ENCODE measurements at regions not wholly inside any gene's neighbourhood (a gene's known extent, or its start where the extent isn't known, plus 50 kb on each side); places are given as distances from the start of the nearest gene placed in this dataset.

- Histone ChIP-seq H3K36me3 (replicated peaks in 1 of 2; ENCODE audit: control insufficient read depth in 2 of 2, insufficient read depth in 2 of 2, low read length in 2 of 2) (no peaks in the 10 kb centered on the region), H4K91ac (ENCODE audit: low read depth, low read length, poor library complexity) (no peak overlapping the region), H2AFZ (ENCODE audit: low read length) (no peak overlapping the region), H3K9me3 (replicated peaks in 1 of 2; ENCODE audit: control insufficient read depth in 2 of 2, insufficient read depth in 1 of 2, low read depth in 1 of 2, low read length in 2 of 2) (peaks cover 2 to 10% of the 10 kb centered on the region in 2 donors), H3K23ac (ENCODE audit: low read depth, low read length, poor library complexity) (no peak overlapping the region), H3K4ac (ENCODE audit: low read length) (no peak overlapping the region), H3K4me1 (ENCODE audit: control insufficient read depth in 2 of 2, insufficient read depth in 1 of 2, low read depth in 1 of 2, low read length in 2 of 2) (no peaks in the 10 kb centered on the region), H2BK120ac (ENCODE audit: low read depth, low read length) (no peak overlapping the region), H3K9ac (ENCODE audit: low read depth, low read length, poor library complexity) (peak overlapping the region; percentile 36), H4K8ac (ENCODE audit: low read depth, low read length) (peak overlapping the region; percentile 7), H2BK5ac (ENCODE audit: low read length) (no peak overlapping the region), H2AK5ac (ENCODE audit: low read depth, low read length) (peak overlapping the region; percentile 24), H2BK12ac (ENCODE audit: low read length) (no peak overlapping the region), H3K4me3 (ENCODE audit: low read length in 2 of 2) (no peak overlapping the region), H3K14ac (ENCODE audit: low read length) (no peak overlapping the region), H3K27me3 (ENCODE audit: control insufficient read depth in 3 of 3, insufficient read depth in 3 of 3, low read depth in 1 of 3, low read length in 3 of 3) (no peaks in the 10 kb centered on the region), H3K79me1 (ENCODE audit: low read depth, low read length) (no peaks in the 10 kb centered on the region), H3K18ac (ENCODE audit: low read length) (peak overlapping the region; percentile 29), H3K4me2 (ENCODE audit: insufficient read depth, low read length, poor library complexity, severe bottlenecking) (no peak overlapping the region), H3K27ac (replicated peaks; ENCODE audit: low read length) (no peak overlapping the region), H2BK15ac (ENCODE audit: low read length) (peak overlapping the region; percentile 82)
- DNase-seq (ENCODE audit: low spot score): no peak
- WGBS, 2 donors (ENCODE audit: extremely low coverage in 2 of 2, insufficient read length in 2 of 2, insufficient replicate concordance in 1 of 2): no CpG with 5 or more reads among the region's 20 CpGs
These were observed 88.6 kb upstream of the GPC1 start for GRCh38 chr2:240346753-240347372.

GRCh38 chr2:240347373-240347940, 88.0 kb upstream of the GPC1 start:
- Histone ChIP-seq H3K27ac (replicated peaks; ENCODE audit: low read length) (no peak overlapping the region), H3K9me3 (replicated peaks in 1 of 2; ENCODE audit: control insufficient read depth in 2 of 2, insufficient read depth in 1 of 2, low read depth in 1 of 2, low read length in 2 of 2) (peaks cover 2 to 10% of the 10 kb centered on the region in 2 donors), H2BK5ac (ENCODE audit: low read length) (no peak overlapping the region), H3K9ac (ENCODE audit: low read depth, low read length, poor library complexity) (peak overlapping the region; percentile 36), H3K14ac (ENCODE audit: low read length) (no peak overlapping the region), H2AK5ac (ENCODE audit: low read depth, low read length) (peak overlapping the region; percentile 76), H2AFZ (ENCODE audit: low read length) (no peak overlapping the region), H4K91ac (ENCODE audit: low read depth, low read length, poor library complexity) (no peak overlapping the region), H3K27me3 (ENCODE audit: control insufficient read depth in 3 of 3, insufficient read depth in 3 of 3, low read depth in 1 of 3, low read length in 3 of 3) (no peaks in the 10 kb centered on the region), H3K4ac (ENCODE audit: low read length) (no peak overlapping the region), H3K18ac (ENCODE audit: low read length) (peak overlapping the region; percentile 85), H3K4me1 (ENCODE audit: control insufficient read depth in 2 of 2, insufficient read depth in 1 of 2, low read depth in 1 of 2, low read length in 2 of 2) (no peaks in the 10 kb centered on the region), H2BK12ac (ENCODE audit: low read length) (no peak overlapping the region), H3K4me2 (ENCODE audit: insufficient read depth, low read length, poor library complexity, severe bottlenecking) (no peak overlapping the region), H2BK120ac (ENCODE audit: low read depth, low read length) (peak overlapping the region; percentile 37), H2BK15ac (ENCODE audit: low read length) (peak overlapping the region; percentile 82), H3K79me1 (ENCODE audit: low read depth, low read length) (no peaks in the 10 kb centered on the region), H3K23ac (ENCODE audit: low read depth, low read length, poor library complexity) (no peak overlapping the region), H4K8ac (ENCODE audit: low read depth, low read length) (no peak overlapping the region), H3K36me3 (replicated peaks in 1 of 2; ENCODE audit: control insufficient read depth in 2 of 2, insufficient read depth in 2 of 2, low read length in 2 of 2) (no peaks in the 10 kb centered on the region), H3K4me3 (ENCODE audit: low read length in 2 of 2) (no peak overlapping the region)
- WGBS, 2 donors (ENCODE audit: extremely low coverage in 2 of 2, insufficient read length in 2 of 2, insufficient replicate concordance in 1 of 2): no CpG with 5 or more reads among the region's 13 CpGs
- no peak for DNase-seq (ENCODE audit: low spot score)

GRCh38 chr2:240347949-240348500, 87.4 kb upstream of the GPC1 start:
- no peak overlapping the region for H2BK15ac ChIP-seq (ENCODE audit: low read length)
- no peak for DNase-seq (ENCODE audit: low spot score)
- H4K8ac ChIP-seq (ENCODE audit: low read depth, low read length): no peak overlapping the region
- peak overlapping the region; percentile 76 for H2AK5ac ChIP-seq (ENCODE audit: low read depth, low read length)
- H3K4ac ChIP-seq (ENCODE audit: low read length): no peak overlapping the region
- no peaks in the 10 kb centered on the region for H3K4me1 ChIP-seq (ENCODE audit: control insufficient read depth in 2 of 2, insufficient read depth in 1 of 2, low read depth in 1 of 2, low read length in 2 of 2)
- H3K27ac ChIP-seq (replicated peaks; ENCODE audit: low read length): no peak overlapping the region
- H3K14ac ChIP-seq (ENCODE audit: low read length): peak overlapping the region; percentile 86
- peaks cover 2 to 10% of the 10 kb centered on the region in 2 donors for H3K9me3 ChIP-seq (replicated peaks in 1 of 2; ENCODE audit: control insufficient read depth in 2 of 2, insufficient read depth in 1 of 2, low read depth in 1 of 2, low read length in 2 of 2)
- no peak overlapping the region for H2BK12ac ChIP-seq (ENCODE audit: low read length)
- peak overlapping the region; percentile 16 for H3K9ac ChIP-seq (ENCODE audit: low read depth, low read length, poor library complexity)
- H4K91ac ChIP-seq (ENCODE audit: low read depth, low read length, poor library complexity): no peak overlapping the region
- no peak overlapping the region for H3K4me3 ChIP-seq (ENCODE audit: low read length in 2 of 2)
- H2BK5ac ChIP-seq (ENCODE audit: low read length): peak overlapping the region; percentile 78
- H2BK120ac ChIP-seq (ENCODE audit: low read depth, low read length): peak overlapping the region; percentile 37
- H3K27me3 ChIP-seq (ENCODE audit: control insufficient read depth in 3 of 3, insufficient read depth in 3 of 3, low read depth in 1 of 3, low read length in 3 of 3): no peaks in the 10 kb centered on the region
- H3K4me2 ChIP-seq (ENCODE audit: insufficient read depth, low read length, poor library complexity, severe bottlenecking): no peak overlapping the region
- peak overlapping the region; percentile 35 for H3K18ac ChIP-seq (ENCODE audit: low read length)
- H3K79me1 ChIP-seq (ENCODE audit: low read depth, low read length): no peaks in the 10 kb centered on the region
- H2AFZ ChIP-seq (ENCODE audit: low read length): no peak overlapping the region
- no peak overlapping the region for H3K23ac ChIP-seq (ENCODE audit: low read depth, low read length, poor library complexity)
- WGBS, 2 donors (ENCODE audit: extremely low coverage in 2 of 2, insufficient read length in 2 of 2, insufficient replicate concordance in 1 of 2): no CpG with 5 or more reads among the region's 8 CpGs
- H3K36me3 ChIP-seq (replicated peaks in 1 of 2; ENCODE audit: control insufficient read depth in 2 of 2, insufficient read depth in 2 of 2, low read length in 2 of 2): no peaks in the 10 kb centered on the region

GRCh38 chr2:240348522-240348921, 86.9 kb upstream of the GPC1 start:
- DNase-seq (ENCODE audit: low spot score): no peak
- Histone ChIP-seq H3K9me3 (replicated peaks in 1 of 2; ENCODE audit: control insufficient read depth in 2 of 2, insufficient read depth in 1 of 2, low read depth in 1 of 2, low read length in 2 of 2) (peaks cover 2 to 10% of the 10 kb centered on the region in 2 donors), H3K79me1 (ENCODE audit: low read depth, low read length) (no peaks in the 10 kb centered on the region), H2BK12ac (ENCODE audit: low read length) (no peak overlapping the region), H2AFZ (ENCODE audit: low read length) (no peak overlapping the region), H3K36me3 (replicated peaks in 1 of 2; ENCODE audit: control insufficient read depth in 2 of 2, insufficient read depth in 2 of 2, low read length in 2 of 2) (no peaks in the 10 kb centered on the region), H2BK15ac (ENCODE audit: low read length) (no peak overlapping the region), H2BK5ac (ENCODE audit: low read length) (peak overlapping the region; percentile 78), H3K27me3 (ENCODE audit: control insufficient read depth in 3 of 3, insufficient read depth in 3 of 3, low read depth in 1 of 3, low read length in 3 of 3) (no peaks in the 10 kb centered on the region), H3K4me2 (ENCODE audit: insufficient read depth, low read length, poor library complexity, severe bottlenecking) (no peak overlapping the region), H3K4me3 (ENCODE audit: low read length in 2 of 2) (no peak overlapping the region), H4K91ac (ENCODE audit: low read depth, low read length, poor library complexity) (no peak overlapping the region), H4K8ac (ENCODE audit: low read depth, low read length) (peak overlapping the region; percentile 33), H3K4ac (ENCODE audit: low read length) (no peak overlapping the region), H2AK5ac (ENCODE audit: low read depth, low read length) (no peak overlapping the region), H3K14ac (ENCODE audit: low read length) (no peak overlapping the region), H2BK120ac (ENCODE audit: low read depth, low read length) (no peak overlapping the region), H3K9ac (ENCODE audit: low read depth, low read length, poor library complexity) (no peak overlapping the region), H3K27ac (replicated peaks; ENCODE audit: low read length) (no peak overlapping the region), H3K4me1 (ENCODE audit: control insufficient read depth in 2 of 2, insufficient read depth in 1 of 2, low read depth in 1 of 2, low read length in 2 of 2) (no peaks in the 10 kb centered on the region), H3K23ac (ENCODE audit: low read depth, low read length, poor library complexity) (no peak overlapping the region), H3K18ac (ENCODE audit: low read length) (peak overlapping the region; percentile 35)
- WGBS, 2 donors (ENCODE audit: extremely low coverage in 2 of 2, insufficient read length in 2 of 2, insufficient replicate concordance in 1 of 2): no CpG with 5 or more reads among the region's 8 CpGs
